ENCODE measurements at regions not wholly inside any gene's neighbourhood (a gene's known extent, or its start where the extent isn't known, plus 50 kb on each side); places are given as distances from the start of the nearest gene placed in this dataset.

GRCh38 chr9:134492281-134492691 lies 149.3 kb upstream of the COL5A1 start:
- no peaks in the 10 kb centered on the region for H3K36me3 ChIP-seq (ENCODE audit: insufficient read depth, low read length)
- no peaks in the 10 kb centered on the region for H4K20me1 ChIP-seq (ENCODE audit: insufficient read depth)
- H3K27me3 ChIP-seq (ENCODE audit: insufficient read depth, low read depth, low read length) = no peaks in the 10 kb centered on the region
- H3K27ac ChIP-seq (ENCODE audit: low read length) = no peak overlapping the region
- TF ChIP-seq MXI1 (conservative IDR thresholded peaks at IDR 0.05; ENCODE audit: poor library complexity, severe bottlenecking) (no peak), SMC3 (conservative IDR thresholded peaks at IDR 0.05; ENCODE audit: poor library complexity) (no peak), RAD21 (conservative IDR thresholded peaks at IDR 0.05) (no peak), EP300 (conservative IDR thresholded peaks at IDR 0.05; ENCODE audit: poor library complexity, severe bottlenecking) (no peak), REST (IDR thresholded peaks at IDR 0.05; ENCODE audit: borderline replicate concordance) (no peak), POLR2AphosphoS5 (IDR thresholded peaks at IDR 0.05) (no peak), EZH2 (IDR thresholded peaks at IDR 0.05; ENCODE audit: borderline replicate concordance, insufficient read depth, low read length, poor library complexity, severe bottlenecking) (no peak)
- no peaks in the 10 kb centered on the region for H3K9me2 ChIP-seq (ENCODE audit: insufficient read depth, low read length)
- no peaks in the 10 kb centered on the region for H3K9me3 ChIP-seq (ENCODE audit: low read length)
- no peaks in the 10 kb centered on the region for H3F3A ChIP-seq (ENCODE audit: insufficient read depth, low read length, poor library complexity, severe bottlenecking)
- no peak overlapping the region for H3K9ac ChIP-seq (ENCODE audit: low read length)
- no peak overlapping the region for H3K4me3 ChIP-seq (ENCODE audit: low read length)
- H3K79me2 ChIP-seq (replicated peaks; ENCODE audit: insufficient read depth, low read length) = no peaks in the 10 kb centered on the region
- no peak overlapping the region for H2AFZ ChIP-seq (ENCODE audit: low read depth, low read length)
- no peak overlapping the region for H3K4me2 ChIP-seq (ENCODE audit: low read length)

DNA sequence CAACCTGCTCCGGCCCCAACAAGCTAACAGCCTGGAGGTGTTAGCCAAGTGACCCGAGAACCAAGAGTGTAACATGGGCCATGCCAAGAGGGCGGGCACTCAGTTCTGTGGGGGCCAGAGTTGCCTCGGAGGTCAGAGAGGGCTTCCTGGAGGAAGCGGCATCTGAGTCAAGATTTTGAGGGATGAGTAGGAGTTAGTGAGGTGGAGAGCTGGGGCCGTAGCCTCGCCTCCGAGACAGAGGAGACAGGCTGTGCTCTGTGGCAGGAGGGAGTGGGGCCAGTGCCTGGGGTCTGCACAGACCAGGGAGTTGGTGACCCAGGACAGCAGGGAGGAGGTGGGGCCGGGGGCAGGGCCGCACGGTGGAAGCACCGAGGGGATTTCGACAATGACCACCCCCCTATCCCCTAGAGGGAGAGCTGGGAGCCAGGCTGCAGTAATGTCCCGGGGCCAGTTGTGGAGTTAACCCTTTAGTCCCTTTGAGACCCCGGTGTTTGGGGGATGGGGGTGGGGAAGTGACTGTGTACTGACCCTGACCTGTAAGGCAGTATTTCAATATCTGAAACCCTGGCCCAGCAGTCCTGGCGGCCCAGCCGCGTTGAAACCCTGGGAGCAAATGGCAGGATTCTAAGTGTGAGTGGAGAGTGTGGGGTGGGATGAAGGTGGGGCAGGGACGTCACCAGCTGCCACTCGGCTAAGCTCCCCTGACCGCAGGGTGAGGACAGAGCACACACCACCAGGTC lies 148.7 kb upstream of the COL5A1 start:
- H4K20me1 ChIP-seq (ENCODE audit: insufficient read depth) = no peaks in the 10 kb centered on the region
- no peaks in the 10 kb centered on the region for H3K27me3 ChIP-seq (ENCODE audit: insufficient read depth, low read depth, low read length)
- H3K4me3 ChIP-seq (ENCODE audit: low read length) = no peak overlapping the region
- no peaks in the 10 kb centered on the region for H3F3A ChIP-seq (ENCODE audit: insufficient read depth, low read length, poor library complexity, severe bottlenecking)
- no peaks in the 10 kb centered on the region for H3K9me3 ChIP-seq (ENCODE audit: low read length)
- no peaks in the 10 kb centered on the region for H3K9me2 ChIP-seq (ENCODE audit: insufficient read depth, low read length)
- no peak overlapping the region for H3K4me2 ChIP-seq (ENCODE audit: low read length)
- H3K36me3 ChIP-seq (ENCODE audit: insufficient read depth, low read length) = no peaks in the 10 kb centered on the region
- H3K27ac ChIP-seq (ENCODE audit: low read length) = no peak overlapping the region
- H3K9ac ChIP-seq (ENCODE audit: low read length) = no peak overlapping the region
- TF ChIP-seq MXI1 (conservative IDR thresholded peaks at IDR 0.05; ENCODE audit: poor library complexity, severe bottlenecking) (no peak), TAF1 (IDR thresholded peaks at IDR 0.05; ENCODE audit: low read depth) (no peak), SMC3 (conservative IDR thresholded peaks at IDR 0.05; ENCODE audit: poor library complexity) (no peak), EP300 (conservative IDR thresholded peaks at IDR 0.05; ENCODE audit: poor library complexity, severe bottlenecking) (no peak), EZH2 (IDR thresholded peaks at IDR 0.05; ENCODE audit: borderline replicate concordance, insufficient read depth, low read length, poor library complexity, severe bottlenecking) (no peak), RAD21 (conservative IDR thresholded peaks at IDR 0.05) (no peak), POLR2AphosphoS5 (IDR thresholded peaks at IDR 0.05) (no peak), REST (IDR thresholded peaks at IDR 0.05; ENCODE audit: borderline replicate concordance) (no peak)
- TF ChIP-seq, protein P1, sequence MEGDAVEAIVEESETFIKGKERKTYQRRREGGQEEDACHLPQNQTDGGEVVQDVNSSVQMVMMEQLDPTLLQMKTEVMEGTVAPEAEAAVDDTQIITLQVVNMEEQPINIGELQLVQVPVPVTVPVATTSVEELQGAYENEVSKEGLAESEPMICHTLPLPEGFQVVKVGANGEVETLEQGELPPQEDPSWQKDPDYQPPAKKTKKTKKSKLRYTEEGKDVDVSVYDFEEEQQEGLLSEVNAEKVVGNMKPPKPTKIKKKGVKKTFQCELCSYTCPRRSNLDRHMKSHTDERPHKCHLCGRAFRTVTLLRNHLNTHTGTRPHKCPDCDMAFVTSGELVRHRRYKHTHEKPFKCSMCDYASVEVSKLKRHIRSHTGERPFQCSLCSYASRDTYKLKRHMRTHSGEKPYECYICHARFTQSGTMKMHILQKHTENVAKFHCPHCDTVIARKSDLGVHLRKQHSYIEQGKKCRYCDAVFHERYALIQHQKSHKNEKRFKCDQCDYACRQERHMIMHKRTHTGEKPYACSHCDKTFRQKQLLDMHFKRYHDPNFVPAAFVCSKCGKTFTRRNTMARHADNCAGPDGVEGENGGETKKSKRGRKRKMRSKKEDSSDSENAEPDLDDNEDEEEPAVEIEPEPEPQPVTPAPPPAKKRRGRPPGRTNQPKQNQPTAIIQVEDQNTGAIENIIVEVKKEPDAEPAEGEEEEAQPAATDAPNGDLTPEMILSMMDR (IDR thresholded peaks at IDR 0.05; ENCODE audit: poor library complexity, severe bottlenecking) = no peak
- H2AFZ ChIP-seq (ENCODE audit: low read depth, low read length) = no peak overlapping the region
- H3K79me2 ChIP-seq (replicated peaks; ENCODE audit: insufficient read depth, low read length) = no peaks in the 10 kb centered on the region
